HepG2 (cell line): ENCODE measurements at regions not wholly inside any gene's neighbourhood (a gene's known extent, or its start where the extent isn't known, plus 50 kb on each side); places are given as distances from the start of the nearest gene placed in this dataset.

ENCODE experiments used
- ATAC-seq: fragments of 200-7000 bp; cut with Tn5 transposase; 3 replicates; pipeline ENCODE4 v1.9.1; 2020; ENCODE audit warnings: mild to moderate bottlenecking, moderate library complexity
- BruUV-seq: library from RNA; stranded (reverse); fragments of 400-500 nt; replicated peaks from 2 replicates; lab custom pipeline; 2021; lab: Mats Ljungman, UMichigan
- CTCF ChIA-PET: fragments of 300-600 bp; formaldehyde crosslinking; extraction: SDS; loops from one replicate; lab custom pipeline; 2021; ENCODE audit warnings: low total read pairs, inconsistent platforms, low intra/inter-chr PET ratio; lab: Yijun Ruan, JAX
- POLR2A ChIA-PET: fragments of 350-600 bp; sonication (Branson Sonifier 250); formaldehyde crosslinking; loops from one replicate; lab custom pipeline; 2020; ENCODE audit warnings: antibody characterized with exemption, inconsistent platforms; lab: Yijun Ruan, JAX
- DNase-seq: peaks from one replicate; pipeline ENCODE4 v3.0.0-alpha.2; 2015; ENCODE audit warnings: low spot score
- FAIRE-seq: peaks from 3 replicates; lab custom pipeline; 2011; peaks lifted over from hg19 to GRCh38; lab: Jason Lieb, UNC
- H2AFZ ChIP-seq: one replicate; pipeline ENCODE4 v1.6.1; 2011; ENCODE audit warnings: low read length, inconsistent platforms
- H3K27ac ChIP-seq: fragments of 300-600 bp; 3 replicates; pipeline ENCODE4 v1.8.0; 2011; ENCODE audit warnings: mixed run types, mild to moderate bottlenecking, mixed read lengths, low read length, inconsistent platforms; ENCODE audit not compliant: insufficient read depth; ENCODE audit errors: extremely low read length
- H3K27me3 ChIP-seq, 2 experiments: fragments of 200-600 bp in 1 of 2; 2 replicates in 1 of 2; 3 replicates in 1 of 2; pipeline versions ENCODE4 v1.6.0 to v1.8.0; 2011; ENCODE audit warnings: low read length in 2 of 2, mild to moderate bottlenecking in 2 of 2, moderate library complexity in 2 of 2, inconsistent platforms in 1 of 2; ENCODE audit not compliant: insufficient read depth in 2 of 2, control insufficient read depth in 1 of 2
- H3K36me3 ChIP-seq, 2 experiments: fragments of 200-600 bp in 1 of 2; replicated peaks in 1 of 2; 2 replicates in 1 of 2; 3 replicates in 1 of 2; pipeline versions ENCODE4 v1.5.1 to v1.8.0; 2011; ENCODE audit warnings: low read length in 2 of 2, inconsistent platforms in 1 of 2; ENCODE audit not compliant: insufficient read depth in 2 of 2, control insufficient read depth in 1 of 2
- H3K4me1 ChIP-seq: 2 replicates; pipeline ENCODE4 v1.5.1; 2012; ENCODE audit warnings: low read length, inconsistent platforms; ENCODE audit not compliant: insufficient read depth
- H3K4me2 ChIP-seq: 2 replicates; pipeline ENCODE4 v1.6.0; 2011; ENCODE audit warnings: low read depth, low read length, inconsistent platforms
- H3K4me3 ChIP-seq, 3 experiments: fragments of 200-600 bp in 1 of 3; sonication (generic), shearing (Covaris generic) in 1 of 3; replicated peaks in 1 of 3; 2 replicates each; pipeline ENCODE4 v1.5.1; 2011 to 2016; ENCODE audit warnings: low read length in 3 of 3, inconsistent platforms in 2 of 3, low read depth in 2 of 3, mild to moderate bottlenecking in 2 of 3, control low read depth in 1 of 3, mixed read lengths in 1 of 3; ENCODE audit not compliant: insufficient read depth in 1 of 3
- H3K79me2 ChIP-seq: one replicate; pipeline ENCODE4 v1.6.1; 2011; ENCODE audit warnings: low read length, inconsistent platforms; ENCODE audit not compliant: insufficient read depth
- H3K9ac ChIP-seq: 2 replicates; pipeline ENCODE4 v1.6.0; 2011; ENCODE audit warnings: mild to moderate bottlenecking, low read depth, low read length, inconsistent platforms; ENCODE audit not compliant: insufficient read depth
- H3K9me3 ChIP-seq: 2 replicates; pipeline ENCODE4 v1.5.1; 2012; ENCODE audit warnings: mild to moderate bottlenecking, low read length
- H4K20me1 ChIP-seq: 2 replicates; pipeline ENCODE4 v1.6.0; 2011; ENCODE audit warnings: inconsistent platforms, mild to moderate bottlenecking, low read length, moderate library complexity; ENCODE audit not compliant: insufficient read depth
- BRF2 ChIP-seq: sonication (generic); formaldehyde crosslinking; IDR thresholded peaks from 2 replicates; pipeline ENCODE4 v1.8.1; 2022; ENCODE audit warnings: mild to moderate bottlenecking, missing genetic modification reagents
- CBX1 ChIP-seq: IDR thresholded peaks from one replicate; pipeline ENCODE4 v1.6.1; 2016; ENCODE audit warnings: antibody characterized with exemption, low read depth
- DNMT3B ChIP-seq: conservative IDR thresholded peaks from 2 replicates; pipeline ENCODE4 v1.6.1; 2016; ENCODE audit warnings: missing biosample characterization, control low read depth
- FOXP1 ChIP-seq, 2 experiments: fragments of 450-650 bp in 1 of 2; IDR thresholded peaks; 2 replicates each; pipeline ENCODE4 v1.6.1; 2017 to 2018; ENCODE audit warnings: antibody characterized with exemption in 1 of 2
- MAFG ChIP-seq: sonication (generic); formaldehyde crosslinking; IDR thresholded peaks from 2 replicates; pipeline ENCODE4 v1.5.1; 2020; ENCODE audit warnings: mild to moderate bottlenecking, missing genetic modification reagents
- RXRB ChIP-seq: IDR thresholded peaks from 2 replicates; pipeline ENCODE4 v1.6.1; 2016; ENCODE audit warnings: borderline replicate concordance, missing genetic modification reagents, missing compliant biosample characterization
- SETDB1 ChIP-seq: sonication (generic); formaldehyde crosslinking; IDR thresholded peaks from 2 replicates; pipeline ENCODE4 v1.5.1; 2020; ENCODE audit warnings: missing genetic modification reagents, mild to moderate bottlenecking, borderline replicate concordance
- ZFP90 ChIP-seq: sonication (generic); formaldehyde crosslinking; IDR thresholded peaks from 2 replicates; pipeline ENCODE4 v1.8.0; 2022; ENCODE audit warnings: missing genetic modification reagents, mild to moderate bottlenecking, inconsistent platforms, borderline replicate concordance
- ZMYM3 ChIP-seq: sonication (generic); formaldehyde crosslinking; IDR thresholded peaks from 2 replicates; pipeline ENCODE4 v1.5.1; 2020; ENCODE audit warnings: mild to moderate bottlenecking, missing genetic modification reagents
- ZNF30 ChIP-seq: sonication (generic); formaldehyde crosslinking; IDR thresholded peaks from 2 replicates; pipeline ENCODE4 v1.5.0; 2020; ENCODE audit warnings: mild to moderate bottlenecking, missing genetic modification reagents
- ZNF446 ChIP-seq: sonication (generic); formaldehyde crosslinking; IDR thresholded peaks from 2 replicates; pipeline ENCODE4 v1.5.0; 2020; ENCODE audit warnings: mild to moderate bottlenecking, missing genetic modification reagents
- in situ Hi-C: cut with HindIII; loops from 2 replicates; pipeline ENCODE4 v1.10.0; 2017; ENCODE audit warnings: low pct_unique_long_range_greater_than_20kb; ENCODE audit not compliant: extremely low pct_ligation_motif_present
- intact Hi-C: fragments of 100-400 bp; cut with micrococcal nuclease; formaldehyde crosslinking; loops from one replicate; pipeline ENCODE4 v1.10.0; 2022; ENCODE audit not compliant: unreplicated experiment
- TF ChIP-seq, protein P1 (sequence below): sonication (generic); formaldehyde crosslinking; IDR thresholded peaks from 2 replicates; pipeline ENCODE4 v1.4.0; 2020; ENCODE audit warnings: mild to moderate bottlenecking, missing genetic modification reagents
- TF ChIP-seq, protein P2 (sequence below): sonication (generic); formaldehyde crosslinking; IDR thresholded peaks from 2 replicates; pipeline ENCODE4 v1.4.0; 2020; ENCODE audit warnings: mild to moderate bottlenecking, missing genetic modification reagents
- TF ChIP-seq, protein P3 (sequence below): sonication (generic); formaldehyde crosslinking; IDR thresholded peaks from 2 replicates; pipeline ENCODE4 v1.8.0; 2022; ENCODE audit warnings: missing genetic modification reagents, mild to moderate bottlenecking, inconsistent platforms, borderline replicate concordance

- TF ChIP-seq, protein P1, sequence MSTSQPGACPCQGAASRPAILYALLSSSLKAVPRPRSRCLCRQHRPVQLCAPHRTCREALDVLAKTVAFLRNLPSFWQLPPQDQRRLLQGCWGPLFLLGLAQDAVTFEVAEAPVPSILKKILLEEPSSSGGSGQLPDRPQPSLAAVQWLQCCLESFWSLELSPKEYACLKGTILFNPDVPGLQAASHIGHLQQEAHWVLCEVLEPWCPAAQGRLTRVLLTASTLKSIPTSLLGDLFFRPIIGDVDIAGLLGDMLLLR, result no peak
- no peak for TF ChIP-seq ZNF446
Observed at GRCh38 chrY:16060141-16060540, 1535.8 kb downstream of the NLGN4Y start (continued).

DNA sequence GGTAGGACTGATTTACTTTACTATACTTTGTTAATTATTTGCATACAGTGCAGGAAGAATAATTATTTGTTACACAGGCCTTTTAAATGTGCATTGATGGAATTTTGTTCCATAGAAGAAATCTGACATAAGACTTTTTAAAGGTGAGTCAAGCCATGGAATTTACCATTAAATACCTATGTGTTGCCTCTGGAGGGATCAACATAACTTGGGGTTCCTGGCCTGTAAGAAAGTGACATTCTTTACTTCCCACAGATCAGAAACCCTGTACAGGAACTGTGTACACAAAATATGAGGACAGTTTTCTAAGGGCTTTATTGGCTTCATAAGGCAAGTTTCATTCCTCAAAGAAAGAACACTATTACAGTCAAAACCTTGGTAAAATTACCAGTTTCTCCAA, 1536.4 kb downstream of the NLGN4Y start:
- ChIA-PET POLR2A (no interaction called here), CTCF (no interaction called here)
- no peak overlapping the region for H3K4me2 ChIP-seq
- H3K9me3 ChIP-seq, result no peaks in the 10 kb centered on the region
- intact Hi-C loops (no loop called here), in situ Hi-C loops (no loop called here)
- DNase-seq (no peak), FAIRE-seq (no peak), ATAC-seq (no peak)
- no peak overlapping the region for H3K27ac ChIP-seq
- no peaks in the 10 kb centered on the region for H4K20me1 ChIP-seq
- no peaks in the 10 kb centered on the region for H3K4me1 ChIP-seq
- H3K9ac ChIP-seq, result no peak overlapping the region
- no peak overlapping the region for H3K4me3 ChIP-seq
- no peaks in the 10 kb centered on the region for H3K36me3 ChIP-seq
- H3K79me2 ChIP-seq, result no peaks in the 10 kb centered on the region
- no TSS peak for BruUV-seq
- TF ChIP-seq DNMT3B (CRISPR knock-in tag) (no peak), BRF2 (CRISPR knock-in tag) (no peak), RXRB (CRISPR knock-in tag) (no peak), SETDB1 (CRISPR knock-in tag) (no peak), ZMYM3 (CRISPR knock-in tag) (no peak), ZFP90 (no peak), CBX1 (no peak), MAFG (CRISPR knock-in tag) (no peak), FOXP1 (IDR thresholded peaks at IDR 0.05) (no peak), FOXP1 (CRISPR knock-in tag; IDR thresholded peaks at IDR 0.05) (no peak), ZNF30 (CRISPR knock-in tag) (no peak)
- TF ChIP-seq, protein P2, sequence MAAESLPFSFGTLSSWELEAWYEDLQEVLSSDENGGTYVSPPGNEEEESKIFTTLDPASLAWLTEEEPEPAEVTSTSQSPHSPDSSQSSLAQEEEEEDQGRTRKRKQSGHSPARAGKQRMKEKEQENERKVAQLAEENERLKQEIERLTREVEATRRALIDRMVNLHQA, result no peak
- TF ChIP-seq, protein P3, sequence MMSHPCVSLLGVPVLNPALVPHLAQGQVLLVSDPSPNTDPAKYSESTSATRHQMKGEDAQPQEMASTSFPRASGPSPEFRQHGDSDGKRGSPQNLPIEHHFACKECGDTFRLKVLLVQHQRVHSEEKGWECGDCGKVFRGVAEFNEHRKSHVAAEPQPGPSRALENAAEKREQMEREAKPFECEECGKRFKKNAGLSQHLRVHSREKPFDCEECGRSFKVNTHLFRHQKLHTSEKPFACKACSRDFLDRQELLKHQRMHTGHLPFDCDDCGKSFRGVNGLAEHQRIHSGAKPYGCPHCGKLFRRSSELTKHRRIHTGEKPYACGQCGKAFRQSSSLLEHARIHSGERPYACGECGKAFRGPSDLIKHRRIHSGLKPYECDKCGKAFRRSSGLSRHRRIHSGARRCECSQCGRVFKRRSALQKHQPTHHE, result no peak
- no peak overlapping the region for H2AFZ ChIP-seq
- H3K27me3 ChIP-seq, result no peaks in the 10 kb centered on the region
